NK-92 (cell line): ENCODE measurements at regions not wholly inside any gene's neighbourhood (a gene's known extent, or its start where the extent isn't known, plus 50 kb on each side); places are given as distances from the start of the nearest gene placed in this dataset.

Experiments used
- DNase-seq: peaks from one replicate; lab custom pipeline; 2025; ENCODE audit not compliant: unreplicated experiment; lab: John Stamatoyannopoulos, UW

GRCh38 chr13:74084375-74084935 lies 49.7 kb downstream of the KLF12 start:
- no peak for DNase-seq

- DNase-seq = no peak
Observed at GRCh38 chr13:74082741-74083160, 51.5 kb downstream of the KLF12 start.

GRCh38 chr13:74080762-74081161 lies 53.4 kb downstream of the KLF12 start:
- no peak for DNase-seq

- DNase-seq = no peak
Observed at GRCh38 chr13:74077792-74078191, 56.4 kb downstream of the KLF12 start.

GRCh38 chr13:74077375-74077774 lies 56.8 kb downstream of the KLF12 start:
- no peak for DNase-seq

GRCh38 chr13:74074723-74075122 lies 59.5 kb downstream of the KLF12 start:
- no peak for DNase-seq

GRCh38 chr13:74073274-74073673 lies 60.9 kb downstream of the KLF12 start:
- DNase-seq = no peak

- DNase-seq = no peak
Observed at GRCh38 chr13:74070513-74070912, 63.7 kb downstream of the KLF12 start.

GRCh38 chr13:74070065-74070464 lies 64.1 kb downstream of the KLF12 start:
- DNase-seq = no peak

GRCh38 chr13:74068471-74068870 lies 65.7 kb downstream of the KLF12 start:
- DNase-seq = no peak

- DNase-seq = no peak
Observed at GRCh38 chr13:74067818-74068217, 66.4 kb downstream of the KLF12 start.

- DNase-seq = no peak
Observed at GRCh38 chr13:74066937-74067336, 67.3 kb downstream of the KLF12 start.

GRCh38 chr13:74064805-74065312 lies 69.3 kb downstream of the KLF12 start:
- no peak for DNase-seq

- DNase-seq = no peak
Observed at GRCh38 chr13:74063533-74064100, 70.6 kb downstream of the KLF12 start.

GRCh38 chr13:74062933-74063332 lies 71.3 kb downstream of the KLF12 start:
- no peak for DNase-seq

- DNase-seq = no peak
Observed at GRCh38 chr13:74061926-74062595, 72.1 kb downstream of the KLF12 start.

- no peak for DNase-seq
Observed at GRCh38 chr13:74056801-74057542, 77.2 kb downstream of the KLF12 start.

- no peak for DNase-seq
Observed at GRCh38 chr13:74052402-74052928, 81.7 kb downstream of the KLF12 start.

GRCh38 chr13:74048756-74049155 lies 85.4 kb downstream of the KLF12 start:
- no peak for DNase-seq

- DNase-seq = no peak
Observed at GRCh38 chr13:74047931-74048600, 86.1 kb downstream of the KLF12 start.

GRCh38 chr13:74046431-74046830 lies 87.8 kb downstream of the KLF12 start:
- DNase-seq = no peak
